Gastroesophageal sphincter (tissue), 3 donors: ENCODE measurements at regions not wholly inside any gene's neighbourhood (a gene's known extent, or its start where the extent isn't known, plus 50 kb on each side); places are given as distances from the start of the nearest gene placed in this dataset.
A peak's percentile ranks its signal among the peaks of the same experiment; 100 is the strongest.

Experiments
- EP300 ChIP-seq: sonication (generic); formaldehyde crosslinking; IDR thresholded peaks from one replicate; pipeline ENCODE4 v1.6.1; 2017; ENCODE audit warnings: antibody characterized with exemption, mild to moderate bottlenecking
- POLR2A ChIP-seq, 2 donors: fragments of 450-650 bp; IDR thresholded peaks; one replicate each; pipeline ENCODE4 v1.6.1; 2017; ENCODE audit warnings: antibody characterized with exemption in 2 of 2, mild to moderate bottlenecking in 2 of 2, moderate library complexity in 1 of 2
- POLR2AphosphoS5 ChIP-seq: sonication (generic); formaldehyde crosslinking; IDR thresholded peaks from one replicate; pipeline ENCODE4 v1.6.1; 2017; ENCODE audit warnings: antibody characterized with exemption
- TF ChIP-seq, protein P1 (sequence below), 4 experiments: fragments of 200-600 bp in 2 of 4; fragments of 450-650 bp in 2 of 4; sonication (generic) in 1 of 4; IDR thresholded peaks; one replicate each; pipeline ENCODE4 v1.5.1; 2017 to 2019; ENCODE audit warnings: antibody characterized with exemption in 4 of 4, mild to moderate bottlenecking in 2 of 4, moderate library complexity in 2 of 4

- TF ChIP-seq, protein P1, sequence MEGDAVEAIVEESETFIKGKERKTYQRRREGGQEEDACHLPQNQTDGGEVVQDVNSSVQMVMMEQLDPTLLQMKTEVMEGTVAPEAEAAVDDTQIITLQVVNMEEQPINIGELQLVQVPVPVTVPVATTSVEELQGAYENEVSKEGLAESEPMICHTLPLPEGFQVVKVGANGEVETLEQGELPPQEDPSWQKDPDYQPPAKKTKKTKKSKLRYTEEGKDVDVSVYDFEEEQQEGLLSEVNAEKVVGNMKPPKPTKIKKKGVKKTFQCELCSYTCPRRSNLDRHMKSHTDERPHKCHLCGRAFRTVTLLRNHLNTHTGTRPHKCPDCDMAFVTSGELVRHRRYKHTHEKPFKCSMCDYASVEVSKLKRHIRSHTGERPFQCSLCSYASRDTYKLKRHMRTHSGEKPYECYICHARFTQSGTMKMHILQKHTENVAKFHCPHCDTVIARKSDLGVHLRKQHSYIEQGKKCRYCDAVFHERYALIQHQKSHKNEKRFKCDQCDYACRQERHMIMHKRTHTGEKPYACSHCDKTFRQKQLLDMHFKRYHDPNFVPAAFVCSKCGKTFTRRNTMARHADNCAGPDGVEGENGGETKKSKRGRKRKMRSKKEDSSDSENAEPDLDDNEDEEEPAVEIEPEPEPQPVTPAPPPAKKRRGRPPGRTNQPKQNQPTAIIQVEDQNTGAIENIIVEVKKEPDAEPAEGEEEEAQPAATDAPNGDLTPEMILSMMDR (IDR thresholded peaks at IDR 0.05): no peak
- TF ChIP-seq POLR2A (IDR thresholded peaks at IDR 0.05) (no peak), POLR2AphosphoS5 (peak; percentile 80), EP300 (peak; percentile 91)
These were observed 135.9 kb upstream of the TPM1 start for GRCh38 chr15:62906627-62907026.
